ENCODE measurements at regions not wholly inside any gene's neighbourhood (a gene's known extent, or its start where the extent isn't known, plus 50 kb on each side); places are given as distances from the start of the nearest gene placed in this dataset.
A peak's percentile ranks its signal among the peaks of the same experiment; 100 is the strongest.

DNA sequence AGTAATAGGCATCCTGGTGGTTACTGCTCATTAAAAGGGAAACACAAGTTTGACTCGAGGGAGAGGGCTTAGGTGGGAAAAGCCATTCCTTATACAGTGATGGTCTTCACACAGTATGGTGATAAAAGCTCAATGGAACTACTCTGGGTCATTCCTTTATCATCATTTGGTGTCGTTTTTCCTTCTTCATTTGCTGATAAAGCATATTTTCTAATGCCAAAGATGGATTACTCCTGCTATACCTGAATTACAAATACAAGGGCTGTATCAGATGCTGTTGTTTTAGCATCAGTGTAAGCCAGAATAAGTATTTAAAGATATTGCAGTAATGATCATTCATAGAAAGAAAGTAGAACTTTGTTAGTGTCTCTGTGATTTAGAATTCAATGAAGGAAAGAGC lies 563.7 kb downstream of the PLCL1 start:
- TF ChIP-seq, protein P1, sequence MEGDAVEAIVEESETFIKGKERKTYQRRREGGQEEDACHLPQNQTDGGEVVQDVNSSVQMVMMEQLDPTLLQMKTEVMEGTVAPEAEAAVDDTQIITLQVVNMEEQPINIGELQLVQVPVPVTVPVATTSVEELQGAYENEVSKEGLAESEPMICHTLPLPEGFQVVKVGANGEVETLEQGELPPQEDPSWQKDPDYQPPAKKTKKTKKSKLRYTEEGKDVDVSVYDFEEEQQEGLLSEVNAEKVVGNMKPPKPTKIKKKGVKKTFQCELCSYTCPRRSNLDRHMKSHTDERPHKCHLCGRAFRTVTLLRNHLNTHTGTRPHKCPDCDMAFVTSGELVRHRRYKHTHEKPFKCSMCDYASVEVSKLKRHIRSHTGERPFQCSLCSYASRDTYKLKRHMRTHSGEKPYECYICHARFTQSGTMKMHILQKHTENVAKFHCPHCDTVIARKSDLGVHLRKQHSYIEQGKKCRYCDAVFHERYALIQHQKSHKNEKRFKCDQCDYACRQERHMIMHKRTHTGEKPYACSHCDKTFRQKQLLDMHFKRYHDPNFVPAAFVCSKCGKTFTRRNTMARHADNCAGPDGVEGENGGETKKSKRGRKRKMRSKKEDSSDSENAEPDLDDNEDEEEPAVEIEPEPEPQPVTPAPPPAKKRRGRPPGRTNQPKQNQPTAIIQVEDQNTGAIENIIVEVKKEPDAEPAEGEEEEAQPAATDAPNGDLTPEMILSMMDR (conservative IDR thresholded peaks at IDR 0.05; ENCODE audit: low read depth, low read length) = no peak
- no peak for DNase-seq (ENCODE audit: low read depth)
- no peak overlapping the region for H3K4me3 ChIP-seq (ENCODE audit: low read depth, low read length)

DNA sequence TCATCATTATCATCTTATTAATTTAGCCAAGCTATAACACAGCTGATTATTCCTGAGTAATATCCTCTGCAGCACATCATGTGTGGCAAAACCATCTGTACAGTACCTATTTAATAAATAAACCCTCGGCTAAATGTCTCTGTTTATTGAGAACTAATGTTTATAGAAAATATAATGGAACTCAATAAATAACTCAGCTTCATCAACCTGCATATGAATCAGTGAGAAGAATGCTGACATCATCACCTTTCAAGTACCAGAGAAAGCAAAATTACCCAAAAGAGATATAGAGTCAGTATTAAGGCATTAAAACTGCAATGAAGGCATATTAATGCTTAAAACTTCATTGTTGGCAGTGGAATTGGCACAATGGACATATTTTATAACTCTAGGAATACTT lies 558.3 kb downstream of the PLCL1 start:
- TF ChIP-seq, protein P1 (conservative IDR thresholded peaks at IDR 0.05; ENCODE audit: low read depth, low read length) = no peak
- no peak overlapping the region for H3K4me3 ChIP-seq (ENCODE audit: low read depth, low read length)
- no peak for DNase-seq (ENCODE audit: low read depth)

DNA sequence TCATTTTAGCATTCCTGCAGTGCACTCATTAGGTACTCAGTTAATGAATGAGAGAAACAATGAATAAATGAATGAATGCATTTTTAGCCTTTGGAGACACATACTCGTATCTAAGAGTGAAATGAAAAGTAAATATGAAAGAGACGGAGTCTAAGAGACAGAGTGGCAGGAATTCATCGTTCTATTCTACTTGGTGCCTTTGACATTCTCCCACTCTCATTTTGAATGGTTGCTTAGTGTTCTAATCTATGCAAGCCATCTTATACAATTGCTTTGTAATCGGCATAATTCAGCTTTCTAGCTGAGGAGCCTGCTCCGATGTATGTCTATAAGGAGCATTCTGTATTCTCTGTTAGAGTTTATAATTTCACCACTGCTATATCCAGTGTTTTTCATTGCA lies 554.9 kb downstream of the PLCL1 start:
- no peak for DNase-seq (ENCODE audit: low read depth)
- H3K4me3 ChIP-seq (ENCODE audit: low read depth, low read length) = no peak overlapping the region
- TF ChIP-seq, protein P1 (conservative IDR thresholded peaks at IDR 0.05; ENCODE audit: low read depth, low read length) = no peak

DNA sequence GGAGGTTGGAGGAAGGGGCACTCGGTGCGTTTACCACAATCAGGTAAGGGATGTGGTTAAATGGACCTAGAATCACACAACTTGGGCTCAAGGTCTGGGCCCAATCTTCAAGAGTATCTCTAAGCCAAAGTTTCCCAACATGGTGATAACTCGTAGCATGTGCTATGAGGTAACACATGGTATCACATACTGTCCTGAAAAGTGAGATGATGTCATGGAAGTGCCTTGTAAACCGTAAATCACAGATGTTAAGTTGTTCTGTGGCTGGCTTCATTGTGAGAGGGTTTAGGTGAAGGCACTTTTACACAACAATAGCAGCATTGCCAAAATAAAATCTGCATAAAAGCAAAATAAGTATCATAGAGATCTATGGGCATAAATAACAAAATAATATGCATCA lies 551.8 kb downstream of the PLCL1 start:
- TF ChIP-seq, protein P1 (conservative IDR thresholded peaks at IDR 0.05; ENCODE audit: low read depth, low read length) = no peak
- DNase-seq (ENCODE audit: low read depth) = no peak
- no peak overlapping the region for H3K4me3 ChIP-seq (ENCODE audit: low read depth, low read length)

DNA sequence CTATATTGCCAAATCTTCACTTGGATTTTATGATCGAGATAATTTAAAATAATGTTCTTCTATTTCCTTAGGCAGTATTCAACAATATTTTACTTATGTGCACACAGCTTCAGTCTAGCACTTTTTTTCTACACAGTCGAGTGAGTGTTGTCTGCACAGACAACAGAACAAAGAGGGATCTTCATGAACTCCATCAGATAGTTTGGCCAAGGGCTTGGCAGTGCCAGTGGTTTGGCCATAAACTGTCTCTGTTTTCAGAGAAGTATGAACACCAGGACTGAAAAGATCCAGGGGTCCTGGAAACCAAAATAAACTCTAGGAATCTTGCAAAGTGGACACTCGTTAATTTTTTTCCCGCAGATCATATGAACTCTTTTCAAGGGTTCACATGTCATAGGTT lies 547.3 kb downstream of the PLCL1 start:
- DNase-seq (ENCODE audit: low read depth) = no peak
- TF ChIP-seq, protein P1 (conservative IDR thresholded peaks at IDR 0.05; ENCODE audit: low read depth, low read length) = no peak
- H3K4me3 ChIP-seq (ENCODE audit: low read depth, low read length) = no peak overlapping the region

DNA sequence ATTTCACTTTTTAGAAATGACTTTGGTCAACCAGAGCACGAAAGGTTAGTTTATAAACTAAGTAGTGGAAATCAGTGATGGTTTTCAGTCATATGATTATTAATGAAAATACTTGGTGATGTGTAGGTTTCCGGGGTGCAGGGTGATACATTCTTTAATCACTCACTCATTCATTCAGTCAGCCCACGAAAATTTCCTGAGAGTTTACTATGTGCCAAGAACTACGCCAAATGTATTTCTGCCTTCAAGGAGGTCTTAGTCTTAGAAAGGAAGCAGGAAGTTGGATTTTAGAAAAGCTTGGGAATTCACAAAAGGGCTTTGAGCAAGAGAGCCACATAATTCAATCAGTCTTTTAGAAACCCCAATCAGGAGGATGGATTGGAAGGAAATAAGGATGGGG lies 543.6 kb downstream of the PLCL1 start:
- no peak overlapping the region for H3K4me3 ChIP-seq (ENCODE audit: low read depth, low read length)
- DNase-seq (ENCODE audit: low read depth) = no peak
- TF ChIP-seq, protein P1 (conservative IDR thresholded peaks at IDR 0.05; ENCODE audit: low read depth, low read length) = no peak

DNA sequence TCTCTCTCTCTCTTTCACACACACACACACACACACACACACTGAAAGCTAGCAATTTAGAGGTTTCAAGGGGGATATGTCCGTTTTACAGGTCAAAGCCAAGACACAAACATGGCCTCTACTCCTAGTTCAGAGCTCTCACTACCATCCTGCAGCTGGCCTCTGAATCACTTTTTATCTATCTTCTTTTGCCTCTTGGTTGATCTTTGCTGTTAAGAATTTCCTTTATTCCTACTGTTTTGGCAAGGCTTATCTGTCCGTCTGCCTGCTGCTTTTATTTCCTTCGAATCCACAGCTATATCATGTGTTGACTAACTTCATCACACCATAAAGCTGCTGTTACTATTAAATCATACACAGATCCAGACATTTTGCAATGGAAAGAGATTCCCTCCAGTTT lies 543.0 kb downstream of the PLCL1 start:
- TF ChIP-seq, protein P1 (conservative IDR thresholded peaks at IDR 0.05; ENCODE audit: low read depth, low read length) = no peak
- no peak overlapping the region for H3K4me3 ChIP-seq (ENCODE audit: low read depth, low read length)
- DNase-seq (ENCODE audit: low read depth) = peak; percentile 1

Measured in choroid plexus epithelial cell (primary cell).